Panc1 (cell line): ENCODE measurements at regions not wholly inside any gene's neighbourhood (a gene's known extent, or its start where the extent isn't known, plus 50 kb on each side); places are given as distances from the start of the nearest gene placed in this dataset.

Experiments
- ATAC-seq: fragments of 200-7000 bp; cut with Tn5 transposase; 2 replicates; pipeline ENCODE4 v1.9.1; 2020; ENCODE audit warnings: mild to moderate bottlenecking, moderate library complexity
- BruUV-seq: library from RNA; stranded (reverse); fragments of 400-500 nt; replicated peaks from 2 replicates; lab custom pipeline; 2021; lab: Mats Ljungman, UMichigan
- CTCF ChIA-PET: fragments of 300-600 bp; sonication (Branson Sonifier 250); formaldehyde crosslinking; loops from one replicate; lab custom pipeline; 2022; ENCODE audit warnings: antibody characterized with exemption; lab: Charles Lee
- POLR2A ChIA-PET: fragments of 300-600 bp; sonication (Branson Sonifier 250); formaldehyde crosslinking; loops from one replicate; lab custom pipeline; 2022; ENCODE audit warnings: antibody characterized with exemption; lab: Charles Lee
- DNase-seq: peaks from one replicate; pipeline ENCODE4 v3.0.0-alpha.2; 2010; ENCODE audit warnings: low read depth, low spot score
- H3K27ac ChIP-seq: 2 replicates; pipeline ENCODE4 v1.5.1; 2011; ENCODE audit warnings: mild to moderate bottlenecking, low read length, inconsistent platforms
- H3K27me3 ChIP-seq: fragments of 200-500 bp; sonication (Bioruptor generic); 2 replicates; pipeline ENCODE4 v1.6.0; 2014; ENCODE audit warnings: low read length, inconsistent platforms; ENCODE audit not compliant: control insufficient read depth, insufficient read depth
- H3K36me3 ChIP-seq: fragments of 200-500 bp; sonication (Bioruptor generic); 2 replicates; pipeline ENCODE4 v1.5.1; 2014; ENCODE audit warnings: inconsistent platforms, mild to moderate bottlenecking, low read length, moderate library complexity; ENCODE audit not compliant: control insufficient read depth, insufficient read depth
- H3K4me1 ChIP-seq: 2 replicates; pipeline ENCODE4 v1.5.1; 2011; ENCODE audit warnings: inconsistent platforms, mild to moderate bottlenecking, low read length, moderate library complexity; ENCODE audit not compliant: control insufficient read depth, insufficient read depth
- H3K4me3 ChIP-seq, 2 experiments: 2 replicates each; pipeline ENCODE4 v1.5.1; 2011 to 2012; ENCODE audit warnings: low read depth in 2 of 2, low read length in 2 of 2, mild to moderate bottlenecking in 2 of 2, inconsistent platforms in 1 of 2, moderate library complexity in 1 of 2
- H3K9me3 ChIP-seq: fragments of 200-500 bp; sonication (Bioruptor generic); 2 replicates; pipeline ENCODE4 v1.5.1; 2014; ENCODE audit warnings: low read depth, mild to moderate bottlenecking, inconsistent platforms, low read length, moderate library complexity; ENCODE audit not compliant: control insufficient read depth, insufficient read depth
- CTCF ChIP-seq: fragments of 450-650 bp; IDR thresholded peaks from 2 replicates; pipeline ENCODE4 v1.5.1; 2017; ENCODE audit warnings: mild to moderate bottlenecking
- POLR2AphosphoS5 ChIP-seq: IDR thresholded peaks from 2 replicates; pipeline ENCODE4 v1.6.1; 2012; ENCODE audit warnings: mild to moderate bottlenecking, low read depth, low read length, moderate library complexity
- REST ChIP-seq, 2 experiments: IDR thresholded peaks; 2 replicates each; pipeline ENCODE4 v1.6.1; 2011 to 2012; ENCODE audit warnings: low read depth in 2 of 2, control low read depth in 1 of 2, low read length in 1 of 2, mild to moderate bottlenecking in 1 of 2, moderate library complexity in 1 of 2; ENCODE audit not compliant: insufficient read depth in 1 of 2
- SIN3A ChIP-seq: IDR thresholded peaks from 2 replicates; pipeline ENCODE4 v1.6.1; 2012; ENCODE audit warnings: low read depth, mild to moderate bottlenecking, low read length, moderate library complexity, borderline replicate concordance; ENCODE audit not compliant: insufficient read depth
- TCF7L2 ChIP-seq: IDR thresholded peaks from 2 replicates; pipeline ENCODE4 v1.6.1; 2011; ENCODE audit warnings: mild to moderate bottlenecking, low read depth, low read length, inconsistent platforms
- in situ Hi-C: cut with HindIII; loops from 2 replicates; pipeline ENCODE4 v1.10.0; 2016; ENCODE audit warnings: low sequenced_read_pairs, low pct_unique_long_range_greater_than_20kb
- intact Hi-C: fragments of 100-400 bp; cut with micrococcal nuclease; formaldehyde crosslinking; loops from one replicate; pipeline ENCODE4 v1.10.0; 2022; ENCODE audit not compliant: unreplicated experiment

GRCh38 chr18:1240701-1241100 is 336.0 kb downstream of the ADCYAP1 start:
- in situ Hi-C loops = no loop called here

GRCh38 chr18:1244397-1245122 is 339.9 kb downstream of the ADCYAP1 start:
- DNase-seq (no peak), ATAC-seq (no peak)

More at GRCh38 chr18:1240701-1241100, 336.0 kb downstream of the ADCYAP1 start:
- intact Hi-C loops = no loop called here
- no peaks in the 10 kb centered on the region for H3K9me3 ChIP-seq
- no TSS peak for BruUV-seq
- no peaks in the 10 kb centered on the region for H3K4me1 ChIP-seq
- ATAC-seq (no peak), DNase-seq (no peak)
- CTCF ChIA-PET = no interaction called here
- H3K4me3 ChIP-seq = no peak overlapping the region
- no peak for TF ChIP-seq CTCF
- no peak for TF ChIP-seq SIN3A
- no peak for TF ChIP-seq POLR2AphosphoS5
- no peak for TF ChIP-seq REST (IDR thresholded peaks at IDR 0.05; ENCODE audit: insufficient read depth in 1 of 2, low read depth in 2 of 2, low read length in 1 of 2)
- no peak for TF ChIP-seq TCF7L2
- no peaks in the 10 kb centered on the region for H3K36me3 ChIP-seq
- no peaks in the 10 kb centered on the region for H3K27me3 ChIP-seq
- H3K27ac ChIP-seq = no peak overlapping the region
- POLR2A ChIA-PET = no interaction called here

More at GRCh38 chr18:1244397-1245122, 339.9 kb downstream of the ADCYAP1 start:
- in situ Hi-C loops (no loop called here), intact Hi-C loops (no loop called here)
- POLR2A ChIA-PET = no interaction called here
- Histone ChIP-seq H3K4me3 (no peak overlapping the region), H3K9me3 (no peaks in the 10 kb centered on the region), H3K27ac (no peak overlapping the region), H3K36me3 (no peaks in the 10 kb centered on the region), H3K27me3 (no peaks in the 10 kb centered on the region), H3K4me1 (no peaks in the 10 kb centered on the region)
- no TSS peak for BruUV-seq
- CTCF ChIA-PET = no interaction called here
- TF ChIP-seq REST (IDR thresholded peaks at IDR 0.05; ENCODE audit: insufficient read depth in 1 of 2, low read depth in 2 of 2, low read length in 1 of 2) = no peak
- TF ChIP-seq CTCF = no peak
- no peak for TF ChIP-seq POLR2AphosphoS5
- no peak for TF ChIP-seq TCF7L2
- no peak for TF ChIP-seq SIN3A
